ENCODE measurements at regions not wholly inside any gene's neighbourhood (a gene's known extent, or its start where the extent isn't known, plus 50 kb on each side); places are given as distances from the start of the nearest gene placed in this dataset.
"Not testable (repeated sequence)": the region's sequence is repeated elsewhere in the genome, so short reads cannot be mapped to it uniquely, and the experiment has no call there.

GRCh38 chr6:12640438-12640837 is 76.1 kb upstream of the PHACTR1 start:
- Histone ChIP-seq H3K27me3 (ENCODE audit: low read depth, low read length) (no peaks in the 10 kb centered on the region), H3K36me3 (replicated peaks; ENCODE audit: low read depth, low read length) (no peaks in the 10 kb centered on the region), H4K20me1 (ENCODE audit: insufficient read depth, low read length) (no peaks in the 10 kb centered on the region), H3K4me3 (ENCODE audit: low read length) (no peak overlapping the region), H3K9me3 (ENCODE audit: insufficient read depth, low read length) (no peaks in the 10 kb centered on the region), H2AFZ (ENCODE audit: low read depth, low read length) (no peak overlapping the region), H3K27ac (ENCODE audit: low read length) (no peak overlapping the region), H3K9ac (ENCODE audit: low read length) (no peak overlapping the region), H3K4me1 (ENCODE audit: low read length) (peaks cover 4% of the 10 kb centered on the region; the same call in 1 of the 2 replicates), H3K79me2 (ENCODE audit: low read length) (no peaks in the 10 kb centered on the region), H3K4me2 (ENCODE audit: low read length) (no peak overlapping the region)
- TF ChIP-seq EZH2phosphoT487 (IDR thresholded peaks at IDR 0.05; ENCODE audit: low read depth) (no peak), CTCF (IDR thresholded peaks at IDR 0.05; ENCODE audit: low read depth, low read length) (no peak)

- not testable (repeated sequence) for H4K20me1 ChIP-seq (ENCODE audit: insufficient read depth, low read length); H3K4me3 ChIP-seq (ENCODE audit: low read length); H3K4me2 ChIP-seq (ENCODE audit: low read length); H3K27me3 ChIP-seq (ENCODE audit: low read depth, low read length); H3K27ac ChIP-seq (ENCODE audit: low read length); H3K79me2 ChIP-seq (ENCODE audit: low read length); H3K9me3 ChIP-seq (ENCODE audit: insufficient read depth, low read length); H3K36me3 ChIP-seq (replicated peaks; ENCODE audit: low read depth, low read length); H2AFZ ChIP-seq (ENCODE audit: low read depth, low read length); H3K9ac ChIP-seq (ENCODE audit: low read length); H3K4me1 ChIP-seq (ENCODE audit: low read length)
Measured at GRCh38 chr6:12641785-12642184, 74.8 kb upstream of the PHACTR1 start.

- Histone ChIP-seq H3K79me2 (ENCODE audit: low read length) (no peaks in the 10 kb centered on the region), H4K20me1 (ENCODE audit: insufficient read depth, low read length) (no peaks in the 10 kb centered on the region), H3K4me2 (ENCODE audit: low read length) (no peak overlapping the region)
Measured at GRCh38 chr6:12645941-12646340, 70.6 kb upstream of the PHACTR1 start.

GRCh38 chr6:12648171-12648570 is 68.4 kb upstream of the PHACTR1 start:
- H3K79me2 ChIP-seq (ENCODE audit: low read length), result no peaks in the 10 kb centered on the region
- no peak for TF ChIP-seq CTCF (IDR thresholded peaks at IDR 0.05; ENCODE audit: low read depth, low read length)
- no peak for TF ChIP-seq EZH2phosphoT487 (IDR thresholded peaks at IDR 0.05; ENCODE audit: low read depth)
- H3K36me3 ChIP-seq (replicated peaks; ENCODE audit: low read depth, low read length), result no peaks in the 10 kb centered on the region
- H3K4me3 ChIP-seq (ENCODE audit: low read length), result no peak overlapping the region
- no peaks in the 10 kb centered on the region for H3K9me3 ChIP-seq (ENCODE audit: insufficient read depth, low read length)
- H3K27me3 ChIP-seq (ENCODE audit: low read depth, low read length), result no peaks in the 10 kb centered on the region; the same call in 1 of the 2 replicates
- no peak overlapping the region for H3K27ac ChIP-seq (ENCODE audit: low read length)
- no peak overlapping the region for H2AFZ ChIP-seq (ENCODE audit: low read depth, low read length)
- H3K9ac ChIP-seq (ENCODE audit: low read length), result no peak overlapping the region
- H4K20me1 ChIP-seq (ENCODE audit: insufficient read depth, low read length), result no peaks in the 10 kb centered on the region
- no peaks in the 10 kb centered on the region for H3K4me1 ChIP-seq (ENCODE audit: low read length)
- H3K4me2 ChIP-seq (ENCODE audit: low read length), result no peak overlapping the region

More at GRCh38 chr6:12645941-12646340, 70.6 kb upstream of the PHACTR1 start:
- Histone ChIP-seq H3K27me3 (ENCODE audit: low read depth, low read length) (no peaks in the 10 kb centered on the region; the same call in 1 of the 2 replicates), H3K27ac (ENCODE audit: low read length) (no peak overlapping the region), H2AFZ (ENCODE audit: low read depth, low read length) (no peak overlapping the region), H3K4me3 (ENCODE audit: low read length) (no peak overlapping the region), H3K9me3 (ENCODE audit: insufficient read depth, low read length) (no peaks in the 10 kb centered on the region), H3K9ac (ENCODE audit: low read length) (no peak overlapping the region), H3K4me1 (ENCODE audit: low read length) (no peaks in the 10 kb centered on the region), H3K36me3 (replicated peaks; ENCODE audit: low read depth, low read length) (no peaks in the 10 kb centered on the region)
- no peak for TF ChIP-seq EZH2phosphoT487 (IDR thresholded peaks at IDR 0.05; ENCODE audit: low read depth)
- TF ChIP-seq CTCF (IDR thresholded peaks at IDR 0.05; ENCODE audit: low read depth, low read length), result no peak

- Histone ChIP-seq H3K4me3 (ENCODE audit: low read length) (no peak overlapping the region), H3K27ac (ENCODE audit: low read length) (no peak overlapping the region), H3K9ac (ENCODE audit: low read length) (no peak overlapping the region), H3K36me3 (replicated peaks; ENCODE audit: low read depth, low read length) (no peaks in the 10 kb centered on the region), H3K4me2 (ENCODE audit: low read length) (no peak overlapping the region), H4K20me1 (ENCODE audit: insufficient read depth, low read length) (no peaks in the 10 kb centered on the region), H3K4me1 (ENCODE audit: low read length) (no peaks in the 10 kb centered on the region), H2AFZ (ENCODE audit: low read depth, low read length) (no peak overlapping the region), H3K9me3 (ENCODE audit: insufficient read depth, low read length) (no peaks in the 10 kb centered on the region), H3K27me3 (ENCODE audit: low read depth, low read length) (no peaks in the 10 kb centered on the region; the same call in 1 of the 2 replicates), H3K79me2 (ENCODE audit: low read length) (no peaks in the 10 kb centered on the region)
- TF ChIP-seq EZH2phosphoT487 (IDR thresholded peaks at IDR 0.05; ENCODE audit: low read depth), result no peak
- no peak for TF ChIP-seq CTCF (IDR thresholded peaks at IDR 0.05; ENCODE audit: low read depth, low read length)
Measured at GRCh38 chr6:12649325-12649724, 67.2 kb upstream of the PHACTR1 start.
